Tibial nerve (tissue), 4 donors: ENCODE measurements at regions not wholly inside any gene's neighbourhood (a gene's known extent, or its start where the extent isn't known, plus 50 kb on each side); places are given as distances from the start of the nearest gene placed in this dataset.

Experiments
- DNase-seq, 2 donors: peaks; one replicate each; pipeline ENCODE4 v3.0.0-alpha.2; 2019; ENCODE audit warnings: low spot score in 2 of 2
- H3K27ac ChIP-seq, 4 donors: fragments of 200-600 bp; sonication (generic) in 3 of 4; one replicate each; pipeline ENCODE4 v1.5.1; 2017 to 2019; ENCODE audit warnings: mild to moderate bottlenecking in 1 of 4
- H3K27me3 ChIP-seq, 2 donors: fragments of 200-600 bp; sonication (generic) in 1 of 2; one replicate each; pipeline versions ENCODE4 v1.5.1 to v1.6.0; 2017 to 2019
- H3K36me3 ChIP-seq, 3 donors: fragments of 200-600 bp; sonication (generic); one replicate each; pipeline ENCODE4 v1.5.1; 2018 to 2019
- H3K4me1 ChIP-seq, 4 donors: fragments of 200-600 bp; sonication (generic) in 3 of 4; one replicate each; pipeline ENCODE4 v1.5.1; 2017 to 2019
- H3K4me3 ChIP-seq, 4 donors: fragments of 200-600 bp; sonication (generic) in 3 of 4; one replicate each; pipeline ENCODE4 v1.5.1; 2017 to 2019; ENCODE audit warnings: mild to moderate bottlenecking in 1 of 4, moderate library complexity in 1 of 4
- H3K9me3 ChIP-seq, 4 donors: fragments of 200-600 bp; sonication (generic) in 3 of 4; one replicate each; pipeline ENCODE4 v1.5.1; 2017 to 2019
- EP300 ChIP-seq, 2 donors: sonication (generic); formaldehyde crosslinking; IDR thresholded peaks; one replicate each; pipeline ENCODE4 v1.6.1; 2017; ENCODE audit warnings: antibody characterized with exemption in 2 of 2, mild to moderate bottlenecking in 1 of 2
- POLR2A ChIP-seq, 2 donors: fragments of 450-650 bp; IDR thresholded peaks; one replicate each; pipeline ENCODE4 v1.6.1; 2017; ENCODE audit warnings: antibody characterized with exemption in 2 of 2, mild to moderate bottlenecking in 2 of 2, moderate library complexity in 2 of 2
- WGBS, 2 donors: methylation state at CpG; one replicate each; pipeline ENCODE4 v1.1.5; 2018; 5-methylcytosine and 5-hydroxymethylcytosine counted together
- TF ChIP-seq, protein P1 (sequence below), 5 experiments: fragments of 200-600 bp in 3 of 5; fragments of 450-650 bp in 2 of 5; sonication (generic) in 3 of 5; IDR thresholded peaks; one replicate each; pipeline ENCODE4 v1.5.1; 2016 to 2019; ENCODE audit warnings: antibody characterized with exemption in 5 of 5, mild to moderate bottlenecking in 3 of 5, moderate library complexity in 2 of 5

DNA sequence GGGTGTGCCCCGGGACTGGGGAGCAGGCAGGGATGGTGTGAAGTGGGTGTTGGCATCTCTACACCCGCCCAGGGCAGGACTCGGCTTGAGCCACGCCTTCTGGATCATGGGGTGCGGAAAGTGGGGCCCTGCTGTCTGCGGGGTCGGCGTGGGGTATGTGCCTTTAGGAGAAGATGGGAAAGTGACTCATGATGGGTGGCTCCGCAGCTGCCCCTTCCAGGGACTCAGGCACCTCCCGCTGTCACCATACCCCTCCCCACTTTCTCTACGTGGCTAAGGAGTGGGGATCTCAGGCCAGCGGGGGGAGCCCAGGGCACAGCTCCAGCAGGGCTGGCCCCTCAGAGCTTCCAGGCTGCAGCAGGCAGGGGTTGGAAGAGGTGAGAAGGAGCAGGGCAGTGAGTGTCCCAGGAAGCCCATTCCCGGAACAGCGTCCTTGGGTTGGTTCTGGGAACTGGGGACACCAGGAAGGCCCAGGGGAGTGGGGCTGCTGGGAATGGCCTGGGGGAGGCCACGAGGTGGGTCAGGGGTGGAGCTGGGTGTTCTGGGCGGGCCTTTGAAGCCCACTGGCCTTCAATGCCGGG is 102.9 kb upstream of the FGF3 start:
- WGBS, 2 donors = 70 to 71% methylated on average over 17 of the region's 17 CpGs
- H3K4me3 ChIP-seq = no peak overlapping the region
- H3K4me1 ChIP-seq = peaks cover 0 to 10% (median 0%) of the 10 kb centered on the region in 4 donors
- peaks cover 0 to 4% of the 10 kb centered on the region in 2 donors for H3K27me3 ChIP-seq
- H3K27ac ChIP-seq = no peak overlapping the region
- no peak for DNase-seq
- H3K36me3 ChIP-seq = no peaks in the 10 kb centered on the region
- no peaks in the 10 kb centered on the region for H3K9me3 ChIP-seq
- TF ChIP-seq, protein P1, sequence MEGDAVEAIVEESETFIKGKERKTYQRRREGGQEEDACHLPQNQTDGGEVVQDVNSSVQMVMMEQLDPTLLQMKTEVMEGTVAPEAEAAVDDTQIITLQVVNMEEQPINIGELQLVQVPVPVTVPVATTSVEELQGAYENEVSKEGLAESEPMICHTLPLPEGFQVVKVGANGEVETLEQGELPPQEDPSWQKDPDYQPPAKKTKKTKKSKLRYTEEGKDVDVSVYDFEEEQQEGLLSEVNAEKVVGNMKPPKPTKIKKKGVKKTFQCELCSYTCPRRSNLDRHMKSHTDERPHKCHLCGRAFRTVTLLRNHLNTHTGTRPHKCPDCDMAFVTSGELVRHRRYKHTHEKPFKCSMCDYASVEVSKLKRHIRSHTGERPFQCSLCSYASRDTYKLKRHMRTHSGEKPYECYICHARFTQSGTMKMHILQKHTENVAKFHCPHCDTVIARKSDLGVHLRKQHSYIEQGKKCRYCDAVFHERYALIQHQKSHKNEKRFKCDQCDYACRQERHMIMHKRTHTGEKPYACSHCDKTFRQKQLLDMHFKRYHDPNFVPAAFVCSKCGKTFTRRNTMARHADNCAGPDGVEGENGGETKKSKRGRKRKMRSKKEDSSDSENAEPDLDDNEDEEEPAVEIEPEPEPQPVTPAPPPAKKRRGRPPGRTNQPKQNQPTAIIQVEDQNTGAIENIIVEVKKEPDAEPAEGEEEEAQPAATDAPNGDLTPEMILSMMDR (IDR thresholded peaks at IDR 0.05) = no peak
- TF ChIP-seq POLR2A (IDR thresholded peaks at IDR 0.05) = no peak
- no peak for TF ChIP-seq EP300 (IDR thresholded peaks at IDR 0.05)

DNA sequence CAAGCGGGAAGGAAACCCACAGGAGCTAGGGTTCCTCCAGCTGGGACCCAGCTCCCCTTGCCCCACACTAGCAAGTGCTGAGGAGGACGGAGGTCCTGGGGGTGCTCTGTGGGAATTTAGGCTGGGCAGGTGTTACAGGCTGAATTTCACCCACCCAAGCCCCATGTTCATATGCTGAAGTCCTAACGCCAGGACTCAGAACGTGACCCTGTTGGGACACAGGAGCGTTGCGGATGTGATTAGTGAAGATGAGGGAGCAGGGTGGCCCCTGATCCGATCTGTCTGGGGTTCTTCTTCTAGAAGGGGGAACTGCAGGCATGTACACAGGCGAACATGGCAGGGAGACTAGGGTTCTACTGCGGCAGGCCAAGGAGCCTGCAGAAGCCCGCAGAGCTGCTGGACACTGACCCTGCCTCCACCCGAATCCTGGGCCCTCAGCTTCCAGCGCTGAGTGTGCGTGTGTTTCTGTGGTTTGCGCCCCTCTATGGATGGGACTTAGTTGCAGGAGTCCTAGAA is 103.4 kb upstream of the FGF3 start:
- no peak overlapping the region for H3K4me3 ChIP-seq
- DNase-seq = no peak
- no peak overlapping the region for H3K27ac ChIP-seq
- no peak for TF ChIP-seq POLR2A (IDR thresholded peaks at IDR 0.05)
- TF ChIP-seq, protein P1 (IDR thresholded peaks at IDR 0.05) = no peak
- peaks cover 0 to 10% (median 0%) of the 10 kb centered on the region in 4 donors for H3K4me1 ChIP-seq
- no peaks in the 10 kb centered on the region for H3K9me3 ChIP-seq
- H3K36me3 ChIP-seq = no peaks in the 10 kb centered on the region
- WGBS, 2 donors = 93 to 95% methylated on average over 14 of the region's 14 CpGs
- H3K27me3 ChIP-seq = peaks cover 0 to 4% of the 10 kb centered on the region in 2 donors

DNA sequence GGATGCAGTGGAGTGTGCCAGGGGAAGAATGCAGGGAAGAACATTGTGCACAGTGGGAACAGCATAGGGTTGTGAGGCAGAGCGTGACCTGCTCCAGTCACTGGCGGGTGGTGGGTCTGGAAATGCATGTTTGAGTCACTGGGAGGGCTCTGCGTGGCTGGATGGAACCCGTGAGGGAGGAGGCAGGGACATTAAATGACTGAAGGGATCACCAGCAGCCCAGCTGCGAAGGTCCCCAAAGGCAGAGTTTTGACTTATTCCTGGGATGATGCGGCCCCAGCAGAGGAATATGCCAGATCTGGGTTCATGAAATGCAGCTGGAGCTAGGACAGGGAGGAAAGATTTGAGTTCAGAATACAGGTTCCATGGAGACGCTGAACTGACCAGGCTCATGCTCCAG is 104.0 kb upstream of the FGF3 start:
- no peaks in the 10 kb centered on the region for H3K36me3 ChIP-seq
- no peak for DNase-seq
- H3K27me3 ChIP-seq = peaks cover 0 to 5% of the 10 kb centered on the region in 2 donors
- TF ChIP-seq EP300 (IDR thresholded peaks at IDR 0.05) (no peak), POLR2A (IDR thresholded peaks at IDR 0.05) (no peak)
- TF ChIP-seq, protein P1 (IDR thresholded peaks at IDR 0.05) = no peak
- H3K4me1 ChIP-seq = peaks cover 0 to 10% (median 0%) of the 10 kb centered on the region in 4 donors
- no peak overlapping the region for H3K27ac ChIP-seq
- no peak overlapping the region for H3K4me3 ChIP-seq
- H3K9me3 ChIP-seq = no peaks in the 10 kb centered on the region
- 78 to 81% methylated on average over 7 of the region's 7 CpGs for WGBS, 2 donors

DNA sequence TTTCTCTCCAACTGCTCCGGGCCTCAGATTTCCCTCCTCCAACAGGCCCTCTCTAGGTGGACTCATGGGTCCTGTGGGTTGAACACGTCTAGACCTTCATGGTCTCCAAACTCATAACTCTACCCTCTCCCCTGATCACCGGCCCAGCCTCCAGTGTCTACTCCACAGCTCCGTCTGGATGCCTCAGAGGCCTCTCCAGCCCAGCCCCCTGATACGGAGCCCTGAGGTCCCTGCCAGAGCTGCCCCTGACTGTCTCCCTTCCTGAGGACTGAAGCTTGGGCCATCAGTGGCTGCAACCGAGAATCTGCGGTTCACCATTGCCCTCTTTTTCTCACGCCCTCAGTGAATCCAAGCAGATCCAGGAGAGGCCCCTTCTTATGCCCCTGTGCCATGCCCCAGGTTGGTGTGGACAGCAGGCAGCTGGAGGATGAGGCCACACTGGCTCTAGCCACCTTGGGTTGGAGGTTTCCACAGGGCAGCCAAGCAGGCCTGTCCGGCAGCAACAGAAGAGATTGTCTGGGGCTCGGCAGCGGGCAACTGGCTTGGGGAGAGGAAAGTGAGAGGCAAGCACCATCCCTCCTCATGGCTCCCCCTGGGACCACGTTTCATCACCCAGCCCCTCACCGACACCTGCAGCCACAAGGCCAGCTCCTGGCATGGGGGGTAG is 104.6 kb upstream of the FGF3 start:
- peaks cover 0 to 8% of the 10 kb centered on the region in 2 donors for H3K27me3 ChIP-seq
- H3K36me3 ChIP-seq = no peaks in the 10 kb centered on the region
- H3K4me1 ChIP-seq = peaks cover 0 to 4% (median 0%) of the 10 kb centered on the region in 4 donors
- TF ChIP-seq, protein P1 (IDR thresholded peaks at IDR 0.05) = no peak
- TF ChIP-seq EP300 (IDR thresholded peaks at IDR 0.05) = no peak
- no peak for TF ChIP-seq POLR2A (IDR thresholded peaks at IDR 0.05)
- no peak overlapping the region for H3K4me3 ChIP-seq
- WGBS, 2 donors = 86 to 90% methylated on average over 13 of the region's 13 CpGs
- no peaks in the 10 kb centered on the region for H3K9me3 ChIP-seq
- no peak overlapping the region for H3K27ac ChIP-seq
- DNase-seq = no peak
